ENCODE measurements at regions not wholly inside any gene's neighbourhood (a gene's known extent, or its start where the extent isn't known, plus 50 kb on each side); places are given as distances from the start of the nearest gene placed in this dataset.

GRCh38 chr9:20191228-20191840 lies 402.5 kb upstream of the SLC24A2 start:
- DNase-seq: no peak

- no peak for DNase-seq
Observed at GRCh38 chr9:20189871-20190270, 401.0 kb upstream of the SLC24A2 start.

GRCh38 chr9:20188616-20189369 lies 400.0 kb upstream of the SLC24A2 start:
- DNase-seq: no peak

- no peak for DNase-seq
Observed at GRCh38 chr9:20187318-20187717, 398.5 kb upstream of the SLC24A2 start.

GRCh38 chr9:20186823-20187222 lies 398.0 kb upstream of the SLC24A2 start:
- DNase-seq: no peak

GRCh38 chr9:20186231-20186630 lies 397.4 kb upstream of the SLC24A2 start:
- no peak for DNase-seq

- DNase-seq: no peak
Observed at GRCh38 chr9:20184541-20184940, 395.7 kb upstream of the SLC24A2 start.

GRCh38 chr9:20178679-20179078 lies 389.8 kb upstream of the SLC24A2 start:
- DNase-seq: no peak

GRCh38 chr9:20178197-20178596 lies 389.4 kb upstream of the SLC24A2 start:
- no peak for DNase-seq

- no peak for DNase-seq
Observed at GRCh38 chr9:20170122-20170521, 381.3 kb upstream of the SLC24A2 start.

- no peak for DNase-seq
Observed at GRCh38 chr9:20152151-20152725, 363.4 kb upstream of the SLC24A2 start.

GRCh38 chr9:20148416-20148815 lies 359.6 kb upstream of the SLC24A2 start:
- DNase-seq: no peak

GRCh38 chr9:20144197-20144596 lies 355.4 kb upstream of the SLC24A2 start:
- DNase-seq: no peak

GRCh38 chr9:20139763-20140290 lies 351.0 kb upstream of the SLC24A2 start:
- DNase-seq: no peak

- no peak for DNase-seq
Observed at GRCh38 chr9:20138841-20139240, 350.0 kb upstream of the SLC24A2 start.

- no peak for DNase-seq
Observed at GRCh38 chr9:20138116-20138515, 349.3 kb upstream of the SLC24A2 start.

GRCh38 chr9:20137425-20137824 lies 348.6 kb upstream of the SLC24A2 start:
- DNase-seq: no peak

- DNase-seq: no peak
Observed at GRCh38 chr9:20135119-20135697, 346.4 kb upstream of the SLC24A2 start.

- DNase-seq: no peak
Observed at GRCh38 chr9:20125727-20126126, 336.9 kb upstream of the SLC24A2 start.

GRCh38 chr9:20119566-20119965 lies 330.7 kb upstream of the SLC24A2 start:
- no peak for DNase-seq

GRCh38 chr9:20117986-20118385 lies 329.1 kb upstream of the SLC24A2 start:
- peak; percentile 23 for DNase-seq

- no peak for DNase-seq
Observed at GRCh38 chr9:20117482-20117881, 328.6 kb upstream of the SLC24A2 start.

GRCh38 chr9:20114974-20115373 lies 326.1 kb upstream of the SLC24A2 start:
- DNase-seq: no peak
